PC-3 (cell line): ENCODE measurements at regions not wholly inside any gene's neighbourhood (a gene's known extent, or its start where the extent isn't known, plus 50 kb on each side); places are given as distances from the start of the nearest gene placed in this dataset.

Experiments used
- EZH2 ChIP-seq: fragments of 300-600 bp; sonication (generic); IDR thresholded peaks from one replicate; pipeline ENCODE4 v1.6.1; 2017; ENCODE audit warnings: antibody characterized with exemption, mild to moderate bottlenecking, low read length; ENCODE audit not compliant: unreplicated experiment
- TF ChIP-seq, protein P1 (sequence below): fragments of 300-600 bp; sonication (generic); conservative IDR thresholded peaks from 2 replicates; pipeline ENCODE4 v1.5.1; 2017; ENCODE audit warnings: antibody characterized with exemption, low read depth, mild to moderate bottlenecking, low read length

GRCh38 chrX:121191779-121192178, 144.4 kb downstream of the GLUD2 start:
- TF ChIP-seq, protein P1, sequence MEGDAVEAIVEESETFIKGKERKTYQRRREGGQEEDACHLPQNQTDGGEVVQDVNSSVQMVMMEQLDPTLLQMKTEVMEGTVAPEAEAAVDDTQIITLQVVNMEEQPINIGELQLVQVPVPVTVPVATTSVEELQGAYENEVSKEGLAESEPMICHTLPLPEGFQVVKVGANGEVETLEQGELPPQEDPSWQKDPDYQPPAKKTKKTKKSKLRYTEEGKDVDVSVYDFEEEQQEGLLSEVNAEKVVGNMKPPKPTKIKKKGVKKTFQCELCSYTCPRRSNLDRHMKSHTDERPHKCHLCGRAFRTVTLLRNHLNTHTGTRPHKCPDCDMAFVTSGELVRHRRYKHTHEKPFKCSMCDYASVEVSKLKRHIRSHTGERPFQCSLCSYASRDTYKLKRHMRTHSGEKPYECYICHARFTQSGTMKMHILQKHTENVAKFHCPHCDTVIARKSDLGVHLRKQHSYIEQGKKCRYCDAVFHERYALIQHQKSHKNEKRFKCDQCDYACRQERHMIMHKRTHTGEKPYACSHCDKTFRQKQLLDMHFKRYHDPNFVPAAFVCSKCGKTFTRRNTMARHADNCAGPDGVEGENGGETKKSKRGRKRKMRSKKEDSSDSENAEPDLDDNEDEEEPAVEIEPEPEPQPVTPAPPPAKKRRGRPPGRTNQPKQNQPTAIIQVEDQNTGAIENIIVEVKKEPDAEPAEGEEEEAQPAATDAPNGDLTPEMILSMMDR: no peak
- TF ChIP-seq EZH2: no peak
